ENCODE measurements at regions not wholly inside any gene's neighbourhood (a gene's known extent, or its start where the extent isn't known, plus 50 kb on each side); places are given as distances from the start of the nearest gene placed in this dataset.
"Not testable (repeated sequence)": the region's sequence is repeated elsewhere in the genome, so short reads cannot be mapped to it uniquely, and the experiment has no call there.

- H3K9me3 Mint-ChIP-seq, result no peaks in the 10 kb centered on the region
- no peak overlapping the region for H3K27ac Mint-ChIP-seq
- no peak for TF ChIP-seq RELA (CRISPR knock-in tag; IDR thresholded peaks at IDR 0.05; ENCODE audit: borderline replicate concordance)
- TF ChIP-seq ZNF396 (CRISPR knock-in tag; IDR thresholded peaks at IDR 0.05; ENCODE audit: borderline replicate concordance), result no peak
- TF ChIP-seq, protein P1, sequence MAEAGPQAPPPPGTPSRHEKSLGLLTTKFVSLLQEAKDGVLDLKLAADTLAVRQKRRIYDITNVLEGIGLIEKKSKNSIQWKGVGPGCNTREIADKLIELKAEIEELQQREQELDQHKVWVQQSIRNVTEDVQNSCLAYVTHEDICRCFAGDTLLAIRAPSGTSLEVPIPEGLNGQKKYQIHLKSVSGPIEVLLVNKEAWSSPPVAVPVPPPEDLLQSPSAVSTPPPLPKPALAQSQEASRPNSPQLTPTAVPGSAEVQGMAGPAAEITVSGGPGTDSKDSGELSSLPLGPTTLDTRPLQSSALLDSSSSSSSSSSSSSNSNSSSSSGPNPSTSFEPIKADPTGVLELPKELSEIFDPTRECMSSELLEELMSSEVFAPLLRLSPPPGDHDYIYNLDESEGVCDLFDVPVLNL (CRISPR knock-in tag; IDR thresholded peaks at IDR 0.05; ENCODE audit: borderline replicate concordance, low read depth), result no peak
- no peak for TF ChIP-seq CREB1 (CRISPR knock-in tag; IDR thresholded peaks at IDR 0.05)
- TF ChIP-seq EMX1 (CRISPR knock-in tag; IDR thresholded peaks at IDR 0.05), result no peak
- no peak for TF ChIP-seq ZNF232 (CRISPR knock-in tag; IDR thresholded peaks at IDR 0.05)
- TF ChIP-seq HMGA2 (CRISPR knock-in tag; IDR thresholded peaks at IDR 0.05), result no peak
- no peak for TF ChIP-seq SP1 (CRISPR knock-in tag; conservative IDR thresholded peaks at IDR 0.05)
- TF ChIP-seq, protein P2, sequence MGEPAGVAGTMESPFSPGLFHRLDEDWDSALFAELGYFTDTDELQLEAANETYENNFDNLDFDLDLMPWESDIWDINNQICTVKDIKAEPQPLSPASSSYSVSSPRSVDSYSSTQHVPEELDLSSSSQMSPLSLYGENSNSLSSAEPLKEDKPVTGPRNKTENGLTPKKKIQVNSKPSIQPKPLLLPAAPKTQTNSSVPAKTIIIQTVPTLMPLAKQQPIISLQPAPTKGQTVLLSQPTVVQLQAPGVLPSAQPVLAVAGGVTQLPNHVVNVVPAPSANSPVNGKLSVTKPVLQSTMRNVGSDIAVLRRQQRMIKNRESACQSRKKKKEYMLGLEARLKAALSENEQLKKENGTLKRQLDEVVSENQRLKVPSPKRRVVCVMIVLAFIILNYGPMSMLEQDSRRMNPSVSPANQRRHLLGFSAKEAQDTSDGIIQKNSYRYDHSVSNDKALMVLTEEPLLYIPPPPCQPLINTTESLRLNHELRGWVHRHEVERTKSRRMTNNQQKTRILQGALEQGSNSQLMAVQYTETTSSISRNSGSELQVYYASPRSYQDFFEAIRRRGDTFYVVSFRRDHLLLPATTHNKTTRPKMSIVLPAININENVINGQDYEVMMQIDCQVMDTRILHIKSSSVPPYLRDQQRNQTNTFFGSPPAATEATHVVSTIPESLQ (CRISPR knock-in tag; IDR thresholded peaks at IDR 0.05), result no peak
- TF ChIP-seq TP53 (CRISPR knock-in tag; IDR thresholded peaks at IDR 0.05), result no peak
- TF ChIP-seq FOXP1 (CRISPR knock-in tag; IDR thresholded peaks at IDR 0.05; ENCODE audit: borderline replicate concordance), result no peak
- TF ChIP-seq ZNF219 (CRISPR knock-in tag; IDR thresholded peaks at IDR 0.05; ENCODE audit: borderline replicate concordance), result no peak
- no peak for TF ChIP-seq ERG (CRISPR knock-in tag; IDR thresholded peaks at IDR 0.05)
- no peak for TF ChIP-seq ZNF425 (CRISPR knock-in tag; conservative IDR thresholded peaks at IDR 0.05)
- TF ChIP-seq ZNF263 (CRISPR knock-in tag; IDR thresholded peaks at IDR 0.05; ENCODE audit: low read depth), result no peak
- TF ChIP-seq MLX (CRISPR knock-in tag; IDR thresholded peaks at IDR 0.05), result no peak
- no peak for TF ChIP-seq PRRX2 (CRISPR knock-in tag; IDR thresholded peaks at IDR 0.05)
- TF ChIP-seq ZNF416 (CRISPR knock-in tag; IDR thresholded peaks at IDR 0.05), result no peak
- no peaks in the 10 kb centered on the region for H3K36me3 Mint-ChIP-seq
- CTCF ChIA-PET, result no interaction called here
- no peaks in the 10 kb centered on the region for H3K27me3 Mint-ChIP-seq (ENCODE audit: low read depth)
- DNase-seq (ENCODE audit: low spot score) (no peak), ATAC-seq (no peak)
- POLR2A ChIA-PET, result no interaction called here
- peaks cover 79% of the 10 kb centered on the region for H3K4me1 Mint-ChIP-seq
- H3K4me3 Mint-ChIP-seq, result no peak overlapping the region
These were observed 352.5 kb upstream of the C2CD4B start for GRCh38 chr15:62517541-62517940.

GRCh38 chr15:62518666-62519065 is 353.6 kb upstream of the C2CD4B start:
- H3K27me3 Mint-ChIP-seq (ENCODE audit: low read depth); H3K27ac Mint-ChIP-seq; H3K4me3 Mint-ChIP-seq; ATAC-seq; DNase-seq (ENCODE audit: low spot score); H3K9me3 Mint-ChIP-seq; POLR2A ChIA-PET; H3K36me3 Mint-ChIP-seq: not testable (repeated sequence)
- CTCF ChIA-PET, result interaction anchor here (1.0 kb wide), 1 partner anchor 31 kb away, joined by 3 read pairs; no protein-coding TSS in a partner anchor
- H3K4me1 Mint-ChIP-seq, result peaks cover 76% of the 10 kb centered on the region
